ENCODE measurements at regions not wholly inside any gene's neighbourhood (a gene's known extent, or its start where the extent isn't known, plus 50 kb on each side); places are given as distances from the start of the nearest gene placed in this dataset.

GRCh38 chr9:108783731-108784495 lies 71.9 kb downstream of the ACTL7B start:
- no peak overlapping the region for H3K27ac ChIP-seq (ENCODE audit: low read depth in 1 of 2, low read length in 2 of 2)
- peaks cover 0 to 4% (median 1%) of the 10 kb centered on the region in 4 donors for H3K27me3 ChIP-seq (ENCODE audit: control insufficient read depth in 4 of 4, insufficient read depth in 4 of 4, low read length in 3 of 4)
- WGBS = 70% methylated on average over 14 of the region's 14 CpGs
- H3K4me3 ChIP-seq (ENCODE audit: low read depth in 1 of 3, low read length in 3 of 3) = no peak overlapping the region
- peaks cover 0 to 3% (median 0%) of the 10 kb centered on the region in 4 donors for H3K4me1 ChIP-seq (ENCODE audit: control insufficient read depth in 4 of 4, insufficient read depth in 4 of 4, low read length in 3 of 4)
- H3K36me3 ChIP-seq (ENCODE audit: control insufficient read depth in 4 of 4, insufficient read depth in 3 of 4, low read depth in 1 of 4, low read length in 3 of 4) = no peaks in the 10 kb centered on the region
- no peaks in the 10 kb centered on the region for H3K9me3 ChIP-seq (ENCODE audit: control insufficient read depth in 4 of 4, low read length in 3 of 4)
- no peak overlapping the region for H3K9ac ChIP-seq (ENCODE audit: low read depth in 1 of 2, low read length in 2 of 2)
- DNase-seq (ENCODE audit: low spot score) = no peak
- TF ChIP-seq EGR1 (IDR thresholded peaks at IDR 0.05; ENCODE audit: low read depth in 2 of 2) (no peak), HNF4G (IDR thresholded peaks at IDR 0.05) (no peak), RXRA (IDR thresholded peaks at IDR 0.05) (no peak), GABPA (IDR thresholded peaks at IDR 0.05 in 1 of 2, conservative IDR thresholded peaks at IDR 0.05 in 1 of 2) (no peak), REST (IDR thresholded peaks at IDR 0.05) (no peak), RAD21 (IDR thresholded peaks at IDR 0.05) (no peak), MAX (IDR thresholded peaks at IDR 0.05) (no peak), TAF1 (conservative IDR thresholded peaks at IDR 0.05) (no peak), FOXA1 (IDR thresholded peaks at IDR 0.05) (no peak), NR2F2 (IDR thresholded peaks at IDR 0.05) (no peak), YY1 (IDR thresholded peaks at IDR 0.05) (no peak), FOXA2 (IDR thresholded peaks at IDR 0.05) (no peak)

DNA sequence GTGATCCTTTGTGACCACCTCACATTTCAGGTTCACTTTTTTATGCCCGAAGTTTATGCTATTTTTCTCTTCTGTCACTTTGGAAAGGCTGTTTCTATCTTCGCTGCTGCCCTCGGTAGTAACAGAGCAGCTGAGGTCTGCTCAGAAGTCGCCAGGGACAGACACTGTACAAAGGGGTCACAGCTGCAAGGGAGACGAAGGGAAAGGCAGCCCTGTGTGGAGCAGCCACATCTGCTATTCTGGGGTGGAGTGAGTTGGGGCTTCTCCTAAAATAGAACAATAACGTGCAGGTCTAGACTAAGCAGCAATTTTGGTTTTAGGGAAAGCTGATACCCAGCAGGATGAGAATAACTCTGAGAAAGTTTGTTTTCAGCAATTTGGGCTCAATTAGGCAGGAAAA lies 72.5 kb downstream of the ACTL7B start:
- Histone ChIP-seq H3K27ac (ENCODE audit: low read depth in 1 of 2, low read length in 2 of 2) (no peak overlapping the region), H3K9me3 (ENCODE audit: control insufficient read depth in 4 of 4, low read length in 3 of 4) (no peaks in the 10 kb centered on the region), H3K9ac (ENCODE audit: low read depth in 1 of 2, low read length in 2 of 2) (no peak overlapping the region), H3K36me3 (ENCODE audit: control insufficient read depth in 4 of 4, insufficient read depth in 3 of 4, low read depth in 1 of 4, low read length in 3 of 4) (no peaks in the 10 kb centered on the region), H3K4me3 (ENCODE audit: low read depth in 1 of 3, low read length in 3 of 3) (no peak overlapping the region), H3K27me3 (ENCODE audit: control insufficient read depth in 4 of 4, insufficient read depth in 4 of 4, low read length in 3 of 4) (peaks cover 0 to 5% (median 1%) of the 10 kb centered on the region in 4 donors), H3K4me1 (ENCODE audit: control insufficient read depth in 4 of 4, insufficient read depth in 4 of 4, low read length in 3 of 4) (peaks cover 0 to 3% (median 0%) of the 10 kb centered on the region in 4 donors)
- 75% methylated on average over 6 of the region's 6 CpGs for WGBS
- DNase-seq (ENCODE audit: low spot score) = no peak
- TF ChIP-seq REST (IDR thresholded peaks at IDR 0.05) = no peak
- TF ChIP-seq HNF4G (IDR thresholded peaks at IDR 0.05) = no peak
- TF ChIP-seq JUND (IDR thresholded peaks at IDR 0.05) = no peak
- no peak for TF ChIP-seq CTCF (IDR thresholded peaks at IDR 0.05; ENCODE audit: low read depth, low read length, missing input control)
- TF ChIP-seq RAD21 (IDR thresholded peaks at IDR 0.05) = no peak
- TF ChIP-seq FOXA1 (IDR thresholded peaks at IDR 0.05) = no peak
- TF ChIP-seq, protein P1, sequence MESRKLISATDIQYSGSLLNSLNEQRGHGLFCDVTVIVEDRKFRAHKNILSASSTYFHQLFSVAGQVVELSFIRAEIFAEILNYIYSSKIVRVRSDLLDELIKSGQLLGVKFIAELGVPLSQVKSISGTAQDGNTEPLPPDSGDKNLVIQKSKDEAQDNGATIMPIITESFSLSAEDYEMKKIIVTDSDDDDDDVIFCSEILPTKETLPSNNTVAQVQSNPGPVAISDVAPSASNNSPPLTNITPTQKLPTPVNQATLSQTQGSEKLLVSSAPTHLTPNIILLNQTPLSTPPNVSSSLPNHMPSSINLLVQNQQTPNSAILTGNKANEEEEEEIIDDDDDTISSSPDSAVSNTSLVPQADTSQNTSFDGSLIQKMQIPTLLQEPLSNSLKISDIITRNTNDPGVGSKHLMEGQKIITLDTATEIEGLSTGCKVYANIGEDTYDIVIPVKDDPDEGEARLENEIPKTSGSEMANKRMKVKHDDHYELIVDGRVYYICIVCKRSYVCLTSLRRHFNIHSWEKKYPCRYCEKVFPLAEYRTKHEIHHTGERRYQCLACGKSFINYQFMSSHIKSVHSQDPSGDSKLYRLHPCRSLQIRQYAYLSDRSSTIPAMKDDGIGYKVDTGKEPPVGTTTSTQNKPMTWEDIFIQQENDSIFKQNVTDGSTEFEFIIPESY (IDR thresholded peaks at IDR 0.05) = no peak
- TF ChIP-seq FOXA2 (IDR thresholded peaks at IDR 0.05) = no peak
- TF ChIP-seq, protein P2, sequence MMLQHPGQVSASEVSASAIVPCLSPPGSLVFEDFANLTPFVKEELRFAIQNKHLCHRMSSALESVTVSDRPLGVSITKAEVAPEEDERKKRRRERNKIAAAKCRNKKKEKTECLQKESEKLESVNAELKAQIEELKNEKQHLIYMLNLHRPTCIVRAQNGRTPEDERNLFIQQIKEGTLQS (IDR thresholded peaks at IDR 0.05) = no peak
- TF ChIP-seq SP1 (IDR thresholded peaks at IDR 0.05) = no peak
- no peak for TF ChIP-seq HNF4A (conservative IDR thresholded peaks at IDR 0.05)
- no peak for TF ChIP-seq TAF1 (conservative IDR thresholded peaks at IDR 0.05)
- no peak for TF ChIP-seq RXRA (IDR thresholded peaks at IDR 0.05)
- no peak for TF ChIP-seq MAX (IDR thresholded peaks at IDR 0.05)
